ENCODE measurements at regions not wholly inside any gene's neighbourhood (a gene's known extent, or its start where the extent isn't known, plus 50 kb on each side); places are given as distances from the start of the nearest gene placed in this dataset.

DNA sequence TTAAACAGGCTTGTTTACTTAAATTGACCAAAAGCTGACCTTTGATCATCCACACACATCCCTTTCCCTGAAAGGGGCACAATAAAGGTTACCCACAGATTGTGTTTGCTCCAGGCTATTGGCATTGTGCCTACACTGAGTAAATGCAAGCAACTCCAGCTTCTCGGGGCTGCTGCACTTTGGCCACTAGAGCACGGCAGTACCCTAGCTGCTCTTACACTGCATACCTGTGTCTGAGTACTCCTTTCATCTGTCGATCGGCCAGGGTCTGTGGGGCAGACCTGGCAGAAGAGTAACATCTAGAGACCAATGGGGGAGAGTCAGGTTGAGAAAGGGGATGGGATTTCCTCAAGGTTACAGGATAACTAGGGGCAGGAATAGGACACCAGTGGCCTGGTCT lies 281.9 kb upstream of the NMUR2 start:
- no peaks in the 10 kb centered on the region for H3K27me3 ChIP-seq
- H3K4me3 ChIP-seq: no peak overlapping the region
- intact Hi-C loops (cut with DNase I): loop anchor here (5.0 kb wide), 1 partner anchor 45 kb away; no protein-coding TSS in a partner anchor
- no peak overlapping the region for H3K27ac ChIP-seq
- TF ChIP-seq, protein P1, sequence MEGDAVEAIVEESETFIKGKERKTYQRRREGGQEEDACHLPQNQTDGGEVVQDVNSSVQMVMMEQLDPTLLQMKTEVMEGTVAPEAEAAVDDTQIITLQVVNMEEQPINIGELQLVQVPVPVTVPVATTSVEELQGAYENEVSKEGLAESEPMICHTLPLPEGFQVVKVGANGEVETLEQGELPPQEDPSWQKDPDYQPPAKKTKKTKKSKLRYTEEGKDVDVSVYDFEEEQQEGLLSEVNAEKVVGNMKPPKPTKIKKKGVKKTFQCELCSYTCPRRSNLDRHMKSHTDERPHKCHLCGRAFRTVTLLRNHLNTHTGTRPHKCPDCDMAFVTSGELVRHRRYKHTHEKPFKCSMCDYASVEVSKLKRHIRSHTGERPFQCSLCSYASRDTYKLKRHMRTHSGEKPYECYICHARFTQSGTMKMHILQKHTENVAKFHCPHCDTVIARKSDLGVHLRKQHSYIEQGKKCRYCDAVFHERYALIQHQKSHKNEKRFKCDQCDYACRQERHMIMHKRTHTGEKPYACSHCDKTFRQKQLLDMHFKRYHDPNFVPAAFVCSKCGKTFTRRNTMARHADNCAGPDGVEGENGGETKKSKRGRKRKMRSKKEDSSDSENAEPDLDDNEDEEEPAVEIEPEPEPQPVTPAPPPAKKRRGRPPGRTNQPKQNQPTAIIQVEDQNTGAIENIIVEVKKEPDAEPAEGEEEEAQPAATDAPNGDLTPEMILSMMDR (IDR thresholded peaks at IDR 0.05): no peak
- DNase-seq (ENCODE audit: low spot score in 2 of 2): no peak
- no peaks in the 10 kb centered on the region for H3K9me3 ChIP-seq
- peaks cover 0 to 5% of the 10 kb centered on the region in 2 donors for H3K4me1 ChIP-seq
- H3K36me3 ChIP-seq: no peaks in the 10 kb centered on the region

DNA sequence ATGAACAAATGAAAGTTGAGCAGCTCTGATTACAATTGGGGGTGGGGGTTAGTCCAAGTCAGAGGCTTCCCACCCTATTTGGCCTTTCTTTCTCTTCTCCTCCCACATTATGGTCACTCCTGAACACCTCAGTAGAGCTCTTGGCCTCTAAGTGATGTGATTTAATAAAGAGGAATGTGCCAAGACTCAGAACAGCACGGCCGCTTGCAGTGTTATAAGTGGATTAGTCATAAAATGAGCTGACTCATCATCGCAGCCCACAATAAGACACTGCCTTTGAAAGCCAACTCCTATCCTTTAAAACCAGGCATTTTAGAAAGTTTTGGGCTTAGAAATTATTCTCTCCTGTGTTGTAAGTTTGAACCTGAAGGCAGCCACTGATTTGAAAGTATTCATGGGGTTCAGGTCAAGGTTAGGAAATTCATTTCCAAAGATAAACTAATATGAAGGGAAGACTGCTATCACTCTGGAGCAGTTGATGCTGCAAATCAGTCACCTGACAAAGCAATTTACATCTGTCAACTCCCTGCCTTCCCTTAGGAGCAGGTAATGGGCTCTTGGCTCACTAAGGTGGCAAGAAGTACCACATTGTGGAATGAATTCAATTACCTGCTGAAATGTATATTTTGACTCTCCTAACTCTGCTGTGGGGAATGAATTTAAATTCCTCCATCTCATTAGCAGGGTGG lies 283.6 kb upstream of the NMUR2 start:
- DNase-seq (ENCODE audit: low spot score in 2 of 2): peak; percentile 27 to 79

DNA sequence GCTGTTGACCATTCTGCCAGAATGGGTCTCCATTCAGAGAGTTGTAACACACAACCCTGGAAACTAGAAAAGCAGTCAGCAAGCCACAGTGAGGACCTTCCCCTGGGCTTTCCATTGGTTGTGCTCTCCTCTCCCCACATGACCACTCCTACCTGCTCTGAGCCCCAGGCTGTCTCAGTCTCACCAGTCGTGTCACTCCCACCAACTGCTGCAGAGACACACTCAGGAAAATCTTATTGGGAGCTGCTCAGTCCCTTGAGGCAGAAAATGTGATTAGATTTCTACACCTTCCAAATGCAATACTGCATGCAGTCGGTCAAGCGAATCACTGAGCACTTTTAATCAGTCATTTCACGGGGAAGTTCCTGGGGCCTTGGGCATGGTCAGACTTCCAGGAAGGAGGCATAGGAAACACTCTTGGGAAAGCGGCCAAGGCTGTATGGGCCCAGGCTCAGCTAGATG lies 284.2 kb upstream of the NMUR2 start:
- intact Hi-C loops (cut with DNase I): loop anchor here (5.0 kb wide), 1 partner anchor 47 kb away; no protein-coding TSS in a partner anchor
- peak overlapping the region; percentile 54 to 58 for H3K27ac ChIP-seq

More for the DNA sequence above, 283.6 kb upstream of the NMUR2 start:
- Histone ChIP-seq H3K9me3 (no peaks in the 10 kb centered on the region), H3K36me3 (no peaks in the 10 kb centered on the region), H3K27me3 (no peaks in the 10 kb centered on the region), H3K4me3 (no peak overlapping the region), H3K27ac (peak overlapping the region; percentile 54 to 58), H3K4me1 (peaks cover 0 to 5% of the 10 kb centered on the region in 2 donors)
- intact Hi-C loops (cut with DNase I): loop anchor here (5.0 kb wide), 1 partner anchor 46 kb away; no protein-coding TSS in a partner anchor
- TF ChIP-seq, protein P1 (IDR thresholded peaks at IDR 0.05): no peak

DNA sequence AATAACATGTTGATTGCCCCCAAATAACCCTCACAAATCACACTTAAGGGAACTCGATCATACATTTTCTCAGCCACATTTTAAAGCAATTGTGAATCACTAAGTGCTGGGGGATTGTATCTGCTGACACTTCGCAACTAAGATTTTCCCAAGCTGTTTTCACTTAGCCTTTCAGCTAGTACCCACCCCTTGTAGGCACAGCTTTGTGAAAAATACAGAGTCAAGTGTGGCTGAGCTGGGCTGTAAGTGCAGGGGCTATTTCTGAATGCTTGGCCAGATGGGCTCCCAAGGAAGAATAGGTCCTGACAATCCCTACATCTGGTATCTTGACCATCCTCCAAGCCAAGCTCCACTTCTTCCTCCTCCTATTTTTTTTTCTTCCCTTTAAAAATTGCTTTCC lies 289.2 kb upstream of the NMUR2 start:
- no peaks in the 10 kb centered on the region for H3K27me3 ChIP-seq
- H3K4me1 ChIP-seq: no peaks in the 10 kb centered on the region
- H3K27ac ChIP-seq: no peak overlapping the region
- no peaks in the 10 kb centered on the region for H3K36me3 ChIP-seq
- no peak for DNase-seq (ENCODE audit: low spot score in 2 of 2)
- peaks cover 0 to 5% of the 10 kb centered on the region in 2 donors for H3K9me3 ChIP-seq
- intact Hi-C loops (cut with DNase I): no loop called here
- H3K4me3 ChIP-seq: no peak overlapping the region
- TF ChIP-seq, protein P1 (IDR thresholded peaks at IDR 0.05): no peak

More for the DNA sequence above, 284.2 kb upstream of the NMUR2 start:
- Histone ChIP-seq H3K4me1 (peaks cover 0 to 5% of the 10 kb centered on the region in 2 donors), H3K4me3 (no peak overlapping the region), H3K36me3 (no peaks in the 10 kb centered on the region), H3K27me3 (no peaks in the 10 kb centered on the region), H3K9me3 (no peaks in the 10 kb centered on the region)
- DNase-seq (ENCODE audit: low spot score in 2 of 2): no peak
- TF ChIP-seq, protein P1 (IDR thresholded peaks at IDR 0.05): no peak

DNA sequence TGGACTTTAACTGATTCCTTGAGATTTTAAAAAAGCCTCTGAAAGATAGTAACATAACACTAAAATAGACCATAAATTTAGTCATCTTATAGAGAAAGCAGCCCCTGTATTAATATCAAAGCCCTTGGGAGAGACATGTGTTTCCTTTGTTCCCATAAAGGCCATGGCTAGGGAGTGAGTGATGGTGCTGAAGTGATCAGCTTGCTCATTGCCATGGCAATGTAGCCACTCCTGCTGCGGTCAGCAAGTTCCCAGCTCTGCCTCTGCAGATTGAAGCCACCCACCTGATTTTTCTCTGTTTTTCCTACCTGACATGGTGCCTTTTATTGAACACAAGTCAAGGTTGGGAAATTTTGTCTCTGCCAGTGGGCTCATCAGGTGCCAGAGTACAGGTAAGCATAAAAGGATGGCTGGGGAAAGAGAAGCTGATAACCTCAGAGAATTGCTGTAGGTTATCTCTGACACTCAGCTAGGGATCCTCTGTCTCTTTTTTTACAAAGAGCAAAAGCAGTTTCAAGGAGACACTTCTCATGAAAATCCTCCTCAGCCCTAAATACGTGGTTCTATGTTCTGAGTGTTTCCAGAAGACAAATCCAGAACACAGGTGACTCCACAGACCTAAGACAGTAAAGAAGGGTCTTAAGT lies 296.3 kb upstream of the NMUR2 start:
- H3K36me3 ChIP-seq: no peaks in the 10 kb centered on the region
- DNase-seq (ENCODE audit: low spot score in 2 of 2): no peak
- H3K9me3 ChIP-seq: peaks cover 0 to 5% of the 10 kb centered on the region in 2 donors
- H3K27ac ChIP-seq: no peak overlapping the region
- intact Hi-C loops (cut with DNase I): no loop called here
- TF ChIP-seq, protein P1 (IDR thresholded peaks at IDR 0.05): no peak
- H3K4me1 ChIP-seq: no peaks in the 10 kb centered on the region
- H3K4me3 ChIP-seq: no peak overlapping the region
- H3K27me3 ChIP-seq: no peaks in the 10 kb centered on the region
